ENCODE measurements at regions not wholly inside any gene's neighbourhood (a gene's known extent, or its start where the extent isn't known, plus 50 kb on each side); places are given as distances from the start of the nearest gene placed in this dataset.

DNA sequence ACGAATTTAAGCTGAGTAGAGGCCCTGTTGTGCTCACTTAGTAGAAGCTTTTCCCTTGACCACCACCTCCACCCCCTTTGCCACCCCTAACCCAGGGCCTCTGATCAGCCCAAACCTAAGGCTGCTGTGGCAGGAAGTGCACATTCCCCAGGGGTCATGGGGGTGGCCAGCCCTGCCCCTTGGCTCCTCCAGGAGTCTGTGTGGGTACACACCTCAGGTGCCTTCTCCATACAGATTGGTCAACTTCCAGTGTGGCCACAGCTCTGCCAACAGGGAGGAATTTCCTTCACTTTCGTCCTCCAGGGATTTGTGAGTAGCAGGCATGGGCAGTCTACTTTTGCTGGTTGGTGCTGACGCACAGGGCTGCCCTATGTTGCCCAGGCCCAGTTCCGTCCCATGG lies 249.9 kb upstream of the ZNF32 start:
- TF ChIP-seq, protein P1, sequence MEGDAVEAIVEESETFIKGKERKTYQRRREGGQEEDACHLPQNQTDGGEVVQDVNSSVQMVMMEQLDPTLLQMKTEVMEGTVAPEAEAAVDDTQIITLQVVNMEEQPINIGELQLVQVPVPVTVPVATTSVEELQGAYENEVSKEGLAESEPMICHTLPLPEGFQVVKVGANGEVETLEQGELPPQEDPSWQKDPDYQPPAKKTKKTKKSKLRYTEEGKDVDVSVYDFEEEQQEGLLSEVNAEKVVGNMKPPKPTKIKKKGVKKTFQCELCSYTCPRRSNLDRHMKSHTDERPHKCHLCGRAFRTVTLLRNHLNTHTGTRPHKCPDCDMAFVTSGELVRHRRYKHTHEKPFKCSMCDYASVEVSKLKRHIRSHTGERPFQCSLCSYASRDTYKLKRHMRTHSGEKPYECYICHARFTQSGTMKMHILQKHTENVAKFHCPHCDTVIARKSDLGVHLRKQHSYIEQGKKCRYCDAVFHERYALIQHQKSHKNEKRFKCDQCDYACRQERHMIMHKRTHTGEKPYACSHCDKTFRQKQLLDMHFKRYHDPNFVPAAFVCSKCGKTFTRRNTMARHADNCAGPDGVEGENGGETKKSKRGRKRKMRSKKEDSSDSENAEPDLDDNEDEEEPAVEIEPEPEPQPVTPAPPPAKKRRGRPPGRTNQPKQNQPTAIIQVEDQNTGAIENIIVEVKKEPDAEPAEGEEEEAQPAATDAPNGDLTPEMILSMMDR (IDR thresholded peaks at IDR 0.05) = no peak
- H3K9me3 ChIP-seq = no peaks in the 10 kb centered on the region
- H3K36me3 ChIP-seq = no peaks in the 10 kb centered on the region
- no peak overlapping the region for H3K4me3 ChIP-seq
- H3K4me1 ChIP-seq = peaks cover 4 to 27% (median 14%) of the 10 kb centered on the region in 9 donors
- H3K27me3 ChIP-seq = no peaks in the 10 kb centered on the region
- H3K27ac ChIP-seq = no peak overlapping the region
- intact Hi-C loops (cut with DNase I) = no loop called here
- 93 to 95% methylated on average over 4 of the region's 4 CpGs for WGBS, 2 donors
- ATAC-seq (peak in 1 of 8 donors; percentile 35), DNase-seq (no peak)

GRCh38 chr10:43897765-43898419 lies 249.2 kb upstream of the ZNF32 start:
- H3K27me3 ChIP-seq = no peaks in the 10 kb centered on the region
- no peaks in the 10 kb centered on the region for H3K36me3 ChIP-seq
- H3K4me3 ChIP-seq = no peak overlapping the region
- peaks cover 4 to 33% (median 15%) of the 10 kb centered on the region in 9 donors for H3K4me1 ChIP-seq
- TF ChIP-seq, protein P1 (IDR thresholded peaks at IDR 0.05) = no peak
- 86 to 95% methylated on average over 9 of the region's 9 CpGs for WGBS, 2 donors
- H3K27ac ChIP-seq = no peak overlapping the region
- intact Hi-C loops (cut with DNase I) = no loop called here
- DNase-seq (no peak), ATAC-seq (no peak)
- H3K9me3 ChIP-seq = no peaks in the 10 kb centered on the region

DNA sequence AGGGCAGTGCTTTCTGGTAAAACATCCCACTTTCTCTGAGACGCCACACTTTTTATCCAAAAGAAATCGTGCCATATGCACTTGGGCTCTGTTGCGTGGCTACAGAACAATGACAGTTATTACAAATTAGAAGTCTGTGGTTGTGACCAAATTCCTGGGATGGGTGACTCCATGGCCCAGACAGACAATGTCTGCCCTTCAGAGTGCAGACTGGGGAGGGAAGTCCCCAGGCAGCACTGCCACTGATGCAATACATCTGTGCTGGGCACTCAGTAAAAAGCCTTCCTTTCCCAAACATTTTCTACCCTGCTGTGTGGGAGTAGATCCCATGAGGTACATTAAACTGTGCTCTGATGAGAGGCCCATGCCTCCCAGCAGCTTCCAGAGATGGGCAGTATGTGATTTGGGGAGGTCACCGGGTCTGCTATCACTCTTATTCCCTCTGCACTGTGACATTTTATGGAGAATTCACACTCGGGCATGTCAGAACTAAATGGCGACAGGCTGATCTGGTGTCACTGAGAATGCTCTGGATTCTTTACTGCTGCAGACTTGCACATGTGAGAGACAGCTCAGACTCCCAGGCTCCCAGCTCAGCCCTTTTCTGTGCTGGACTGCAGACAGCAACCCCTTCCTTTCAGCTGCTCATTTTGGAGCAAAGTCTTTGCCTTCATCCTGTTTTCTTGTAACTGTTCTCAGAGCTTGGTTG lies 243.5 kb upstream of the ZNF32 start:
- TF ChIP-seq, protein P1 (IDR thresholded peaks at IDR 0.05) = no peak
- peak overlapping the region in 5 of 10 donors; percentile 28 to 71 (median 36) for H3K27ac ChIP-seq
- DNase-seq (no peak), ATAC-seq (peak; percentile 62 to 90 (median 75))
- WGBS, 2 donors = 55 to 64% methylated on average over 6 of the region's 6 CpGs
- no peaks in the 10 kb centered on the region for H3K36me3 ChIP-seq
- intact Hi-C loops (cut with DNase I) = no loop called here
- H3K9me3 ChIP-seq = no peaks in the 10 kb centered on the region
- no peaks in the 10 kb centered on the region for H3K27me3 ChIP-seq
- H3K4me3 ChIP-seq = no peak overlapping the region
- H3K4me1 ChIP-seq = peaks cover 4 to 39% (median 13%) of the 10 kb centered on the region in 9 donors

DNA sequence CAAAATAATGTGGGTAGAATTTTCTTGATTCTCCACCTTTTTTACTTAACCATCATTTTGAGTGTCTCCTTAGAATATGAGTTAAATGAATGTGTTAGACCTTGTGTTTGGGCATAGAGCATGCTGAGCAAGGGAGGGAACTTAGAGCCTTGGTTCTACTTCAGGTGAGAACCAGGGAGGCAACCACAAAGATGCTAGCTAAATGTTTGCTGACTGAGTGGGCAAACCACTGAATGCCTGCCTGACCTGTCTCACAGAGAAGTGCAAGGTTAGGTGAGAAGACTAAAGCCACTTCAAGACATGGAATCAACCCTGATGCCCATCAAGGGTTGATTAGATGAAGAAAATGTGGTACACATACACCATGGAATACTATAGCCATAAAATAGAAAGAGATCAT lies 242.6 kb upstream of the ZNF32 start:
- ATAC-seq (no peak), DNase-seq (no peak)
- TF ChIP-seq, protein P1 (IDR thresholded peaks at IDR 0.05) = no peak
- H3K27me3 ChIP-seq = no peaks in the 10 kb centered on the region
- intact Hi-C loops (cut with DNase I) = no loop called here
- H3K36me3 ChIP-seq = no peaks in the 10 kb centered on the region
- H3K9me3 ChIP-seq = peaks cover 0 to 4% (median 0%) of the 10 kb centered on the region in 11 donors
- H3K4me3 ChIP-seq = no peak overlapping the region
- H3K4me1 ChIP-seq = peaks cover 4 to 48% (median 13%) of the 10 kb centered on the region in 9 donors
- peak overlapping the region in 1 of 10 donors; percentile 71 for H3K27ac ChIP-seq

All from heart right ventricle (tissue), 16 donors.